Keratinocyte (primary cell): ENCODE measurements at regions not wholly inside any gene's neighbourhood (a gene's known extent, or its start where the extent isn't known, plus 50 kb on each side); places are given as distances from the start of the nearest gene placed in this dataset.

Experiments
- EZH2 ChIP-seq: IDR thresholded peaks from one replicate; pipeline ENCODE4 v1.6.1; 2012; ENCODE audit warnings: inconsistent platforms, mild to moderate bottlenecking, low read length, moderate library complexity
- TF ChIP-seq, protein P1 (sequence below), 3 experiments: IDR thresholded peaks in 1 of 3; conservative IDR thresholded peaks in 1 of 3; optimal IDR thresholded peaks in 1 of 3; 2 replicates in 2 of 3; 3 replicates in 1 of 3; pipeline versions ENCODE3 to v1.5.1; 2011; ENCODE audit warnings: low read length in 3 of 3, mild to moderate bottlenecking in 3 of 3, moderate library complexity in 2 of 3, control low read depth in 1 of 3, inconsistent platforms in 1 of 3; ENCODE audit not compliant: insufficient read depth in 2 of 3; ENCODE audit errors: extremely low read depth in 1 of 3

GRCh38 chr5:108678091-108678490 is 69.6 kb upstream of the FER start:
- TF ChIP-seq, protein P1, sequence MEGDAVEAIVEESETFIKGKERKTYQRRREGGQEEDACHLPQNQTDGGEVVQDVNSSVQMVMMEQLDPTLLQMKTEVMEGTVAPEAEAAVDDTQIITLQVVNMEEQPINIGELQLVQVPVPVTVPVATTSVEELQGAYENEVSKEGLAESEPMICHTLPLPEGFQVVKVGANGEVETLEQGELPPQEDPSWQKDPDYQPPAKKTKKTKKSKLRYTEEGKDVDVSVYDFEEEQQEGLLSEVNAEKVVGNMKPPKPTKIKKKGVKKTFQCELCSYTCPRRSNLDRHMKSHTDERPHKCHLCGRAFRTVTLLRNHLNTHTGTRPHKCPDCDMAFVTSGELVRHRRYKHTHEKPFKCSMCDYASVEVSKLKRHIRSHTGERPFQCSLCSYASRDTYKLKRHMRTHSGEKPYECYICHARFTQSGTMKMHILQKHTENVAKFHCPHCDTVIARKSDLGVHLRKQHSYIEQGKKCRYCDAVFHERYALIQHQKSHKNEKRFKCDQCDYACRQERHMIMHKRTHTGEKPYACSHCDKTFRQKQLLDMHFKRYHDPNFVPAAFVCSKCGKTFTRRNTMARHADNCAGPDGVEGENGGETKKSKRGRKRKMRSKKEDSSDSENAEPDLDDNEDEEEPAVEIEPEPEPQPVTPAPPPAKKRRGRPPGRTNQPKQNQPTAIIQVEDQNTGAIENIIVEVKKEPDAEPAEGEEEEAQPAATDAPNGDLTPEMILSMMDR (optimal IDR thresholded peaks at IDR 0.05 in 1 of 3, IDR thresholded peaks at IDR 0.05 in 1 of 3, conservative IDR thresholded peaks at IDR 0.05 in 1 of 3; ENCODE audit: extremely low read depth in 1 of 3, insufficient read depth in 2 of 3, low read length in 3 of 3): no peak
- TF ChIP-seq EZH2: no peak
